Common myeloid progenitor, CD34-positive (primary cell): ENCODE measurements at regions not wholly inside any gene's neighbourhood (a gene's known extent, or its start where the extent isn't known, plus 50 kb on each side); places are given as distances from the start of the nearest gene placed in this dataset.

Experiments
- CTCF ChIA-PET: fragments of 350-600 bp; sonication (Branson Sonifier 250); formaldehyde crosslinking; loops from one replicate; lab custom pipeline; 2021; ENCODE audit warnings: antibody characterized with exemption; lab: Charles Lee
- POLR2A ChIA-PET: fragments of 350-600 bp; sonication (Branson Sonifier 250); formaldehyde crosslinking; loops from one replicate; lab custom pipeline; 2021; ENCODE audit warnings: antibody characterized with exemption; lab: Charles Lee
- DNase-seq, 3 donors: peaks; one replicate each; pipeline versions ENCODE4 v3.0.0 to v3.0.0-alpha.2; 2013
- H3K27ac ChIP-seq, 2 experiments: 1 replicate in 1 of 2; 2 replicates in 1 of 2; pipeline ENCODE4 v1.7.0; 2013; ENCODE audit warnings: inconsistent platforms in 2 of 2, low read length in 2 of 2, mild to moderate bottlenecking in 2 of 2, low read depth in 1 of 2, moderate library complexity in 1 of 2; ENCODE audit not compliant: severe bottlenecking in 2 of 2, insufficient read depth in 1 of 2, poor library complexity in 1 of 2
- H3K27me3 ChIP-seq, 5 experiments: replicated peaks in 2 of 5; 1 replicate in 3 of 5; 2 replicates in 2 of 5; pipeline versions ENCODE4 v1.6.1 to v1.7.0; 2013; ENCODE audit warnings: low read length in 4 of 5, mild to moderate bottlenecking in 2 of 5, moderate library complexity in 2 of 5, inconsistent platforms in 1 of 5; ENCODE audit not compliant: insufficient read depth in 5 of 5, control insufficient read depth in 4 of 5
- H3K36me3 ChIP-seq, 4 experiments: 1 replicate in 2 of 4; 2 replicates in 2 of 4; pipeline versions ENCODE4 v1.6.1 to v1.7.0; 2013; ENCODE audit warnings: low read length in 3 of 4, control low read depth in 1 of 4, mild to moderate bottlenecking in 1 of 4; ENCODE audit not compliant: control insufficient read depth in 4 of 4, insufficient read depth in 4 of 4
- H3K4me1 ChIP-seq, 4 experiments: 1 replicate in 3 of 4; 2 replicates in 1 of 4; pipeline versions ENCODE4 v1.6.1 to v1.7.1; 2013; ENCODE audit warnings: low read length in 3 of 4, mild to moderate bottlenecking in 3 of 4, control low read depth in 1 of 4, inconsistent platforms in 1 of 4, moderate library complexity in 1 of 4; ENCODE audit not compliant: control insufficient read depth in 4 of 4, insufficient read depth in 4 of 4; ENCODE audit errors: control extremely low read depth in 1 of 4
- H3K4me3 ChIP-seq, 7 experiments: 1 replicate in 4 of 7; 2 replicates in 3 of 7; pipeline versions ENCODE4 v1.5.1 to v1.7.0; 2013; ENCODE audit warnings: mild to moderate bottlenecking in 7 of 7, low read length in 6 of 7, moderate library complexity in 6 of 7, inconsistent platforms in 2 of 7, low read depth in 2 of 7, control low read depth in 1 of 7; ENCODE audit not compliant: insufficient read depth in 4 of 7, control insufficient read depth in 1 of 7; ENCODE audit errors: extremely low read depth in 1 of 7
- H3K9me3 ChIP-seq, 5 experiments: 1 replicate in 4 of 5; 2 replicates in 1 of 5; pipeline versions ENCODE4 v1.6.1 to v1.7.1; 2013; ENCODE audit warnings: low read length in 4 of 5, mild to moderate bottlenecking in 2 of 5, inconsistent platforms in 1 of 5, low read depth in 1 of 5, moderate library complexity in 1 of 5; ENCODE audit not compliant: control insufficient read depth in 4 of 5, insufficient read depth in 2 of 5; ENCODE audit errors: control extremely low read depth in 1 of 5
- WGBS: methylation state at CpG from one replicate; pipeline ENCODE4 v1.1.5; 2013; ENCODE audit not compliant: insufficient coverage; 5-methylcytosine and 5-hydroxymethylcytosine counted together

DNA sequence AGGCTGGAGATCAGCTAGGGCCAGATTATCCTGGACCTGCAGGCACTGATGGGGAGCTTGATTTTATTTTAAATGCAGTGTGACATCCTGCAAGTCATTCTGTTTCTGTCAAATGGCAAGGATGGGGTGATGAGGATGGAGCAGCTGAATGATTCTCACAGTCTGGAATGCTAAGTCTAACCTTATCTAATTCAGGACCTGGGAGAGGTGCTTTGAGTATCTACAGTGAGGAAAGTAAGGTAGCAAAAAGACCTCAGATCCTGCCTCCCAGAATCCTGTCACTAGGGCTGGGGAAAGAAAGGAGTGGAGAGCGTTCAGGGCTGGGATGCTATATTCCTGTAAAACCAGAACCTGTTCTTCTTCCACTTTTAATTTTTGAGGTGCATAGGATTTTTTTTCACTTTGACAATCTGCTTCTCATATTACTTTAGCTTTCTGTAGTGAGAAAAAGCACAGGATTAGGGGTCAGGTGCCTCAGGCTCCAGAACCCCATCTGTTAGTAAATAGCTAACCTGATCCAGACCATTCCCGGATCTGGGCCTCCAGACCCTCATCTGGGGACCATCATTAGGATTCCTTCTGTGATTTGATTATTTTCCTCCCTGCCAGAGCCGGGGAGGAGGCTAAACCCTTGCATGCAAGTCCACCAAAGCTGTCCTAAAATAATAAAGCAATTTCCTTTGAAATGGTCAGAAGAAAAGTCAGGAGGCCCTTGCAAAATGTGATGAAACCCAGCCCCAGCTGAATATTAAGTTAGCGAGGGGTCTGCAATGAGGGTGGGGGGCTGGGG, 54.7 kb downstream of the ASCL1 start:
- Histone ChIP-seq H3K4me3 (no peak overlapping the region), H3K27ac (no peak overlapping the region), H3K36me3 (no peaks in the 10 kb centered on the region), H3K27me3 (peaks cover 0 to 6% (median 2%) of the 10 kb centered on the region in 5 experiments), H3K4me1 (no peaks in the 10 kb centered on the region), H3K9me3 (no peaks in the 10 kb centered on the region)
- ChIA-PET POLR2A (no interaction called here), CTCF (no interaction called here)
- 52% methylated on average over 3 of the region's 4 CpGs for WGBS
- no peak for DNase-seq

DNA sequence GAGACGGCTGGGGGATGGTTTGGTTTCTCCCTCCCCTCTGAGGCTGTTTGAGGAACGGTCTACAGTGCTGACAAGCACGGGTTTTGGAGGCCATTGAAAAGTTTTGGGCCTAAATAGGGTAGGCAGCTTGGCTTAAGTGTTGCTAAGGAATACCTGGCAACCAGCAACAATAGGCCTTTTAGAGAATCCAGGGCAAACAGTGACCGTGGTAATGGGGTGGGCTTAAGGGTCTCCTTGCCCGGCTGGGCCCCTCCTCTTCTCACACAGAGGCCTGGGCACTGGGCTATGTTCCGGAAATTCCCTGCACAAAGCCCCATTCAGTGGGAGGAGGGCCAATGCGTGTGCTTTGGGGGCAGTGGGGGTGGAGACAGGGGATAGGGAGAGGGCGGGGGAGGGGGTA, 55.4 kb downstream of the ASCL1 start:
- H3K27ac ChIP-seq = no peak overlapping the region
- H3K27me3 ChIP-seq = peaks cover 0 to 6% (median 2%) of the 10 kb centered on the region in 5 experiments
- WGBS = 32% methylated on average over 2 of the region's 8 CpGs
- CTCF ChIA-PET = no interaction called here
- no peaks in the 10 kb centered on the region for H3K4me1 ChIP-seq
- DNase-seq = no peak
- no peaks in the 10 kb centered on the region for H3K9me3 ChIP-seq
- POLR2A ChIA-PET = no interaction called here
- H3K36me3 ChIP-seq = no peaks in the 10 kb centered on the region
- H3K4me3 ChIP-seq = no peak overlapping the region

DNA sequence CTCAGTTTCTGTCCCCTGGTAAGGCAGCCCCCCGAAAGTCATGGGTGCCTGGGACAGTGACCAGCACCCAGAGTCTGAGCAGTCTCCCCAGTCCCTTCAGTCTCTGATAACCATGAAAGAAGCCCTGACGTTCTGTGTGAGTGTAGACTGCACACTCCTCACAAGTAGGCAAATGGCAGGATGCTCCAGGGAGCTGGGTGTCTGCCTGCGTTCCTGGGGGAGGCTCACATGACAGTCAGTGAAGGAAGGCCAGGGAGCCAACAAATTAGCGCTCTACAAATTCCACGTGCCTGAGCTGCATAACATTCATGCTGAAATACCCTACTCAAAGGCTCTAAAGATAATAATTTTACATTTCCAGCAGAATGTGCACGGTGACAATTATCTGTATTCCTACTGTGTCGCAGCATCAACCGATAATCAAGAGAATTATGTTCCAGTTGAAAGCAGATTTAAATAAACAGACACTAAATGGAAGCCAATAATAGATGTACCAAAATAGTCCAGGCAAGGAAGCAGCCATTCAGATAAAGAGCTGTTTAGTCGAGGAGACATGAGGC, 56.3 kb downstream of the ASCL1 start:
- Histone ChIP-seq H3K4me1 (no peaks in the 10 kb centered on the region), H3K27ac (no peak overlapping the region), H3K4me3 (no peak overlapping the region), H3K9me3 (no peaks in the 10 kb centered on the region), H3K36me3 (no peaks in the 10 kb centered on the region), H3K27me3 (peaks cover 0 to 6% (median 0%) of the 10 kb centered on the region in 5 experiments)
- no peak for DNase-seq
- CTCF ChIA-PET = interaction anchor here (1.0 kb wide), 1 partner anchor 22 kb away, joined by 3 read pairs; no protein-coding TSS in a partner anchor
- POLR2A ChIA-PET = no interaction called here
- 69% methylated on average over 8 of the region's 9 CpGs for WGBS

DNA sequence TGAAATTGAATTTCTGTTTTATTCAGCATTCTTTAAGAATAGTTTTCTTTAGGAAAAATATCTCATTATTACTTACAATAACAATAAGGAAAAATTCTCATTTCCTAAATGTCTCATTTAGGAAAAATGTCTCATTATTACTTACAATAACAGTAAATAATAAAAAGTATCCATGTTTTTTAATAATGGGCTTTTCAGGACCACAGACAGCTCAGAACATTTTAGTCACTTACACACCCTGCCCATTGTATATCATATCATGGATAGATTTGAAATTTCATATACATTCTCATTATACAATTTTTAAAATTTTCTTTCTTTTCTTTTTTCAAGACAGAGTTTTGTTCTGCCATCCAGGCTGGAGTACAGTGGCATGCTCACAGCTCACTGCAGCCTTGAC, 58.9 kb downstream of the ASCL1 start:
- ChIA-PET POLR2A (no interaction called here), CTCF (interaction anchor here (0.9 kb wide), 1 partner anchor 12 kb away, joined by 3 read pairs; no protein-coding TSS in a partner anchor)

DNA sequence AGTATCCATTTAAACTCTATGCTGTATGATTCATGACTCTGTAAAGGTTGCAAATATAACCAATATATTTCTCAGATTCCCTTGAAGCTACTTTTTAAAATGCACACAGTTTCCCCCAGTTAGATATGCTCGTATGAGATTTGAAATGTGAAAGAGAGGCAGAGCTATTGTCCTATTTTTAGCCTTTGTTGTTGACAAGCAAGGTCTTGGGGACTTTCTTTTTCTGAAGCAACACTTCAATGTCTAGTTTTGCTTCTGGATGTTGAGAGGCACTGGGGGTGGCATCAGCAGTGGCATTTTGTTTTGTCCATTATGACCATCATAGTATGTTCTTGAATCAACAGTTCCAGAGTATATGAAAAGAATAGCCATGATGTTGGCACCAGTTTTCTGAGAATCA, 63.4 kb downstream of the ASCL1 start:
- ChIA-PET POLR2A (no interaction called here), CTCF (no interaction called here)
- 50% methylated on average over 1 of the region's 1 CpG for WGBS
- Histone ChIP-seq H3K27ac (no peak overlapping the region), H3K27me3 (no peaks in the 10 kb centered on the region), H3K4me1 (no peaks in the 10 kb centered on the region), H3K9me3 (no peaks in the 10 kb centered on the region), H3K36me3 (no peaks in the 10 kb centered on the region), H3K4me3 (no peak overlapping the region)
- no peak for DNase-seq

More for the DNA sequence above, 58.9 kb downstream of the ASCL1 start:
- DNase-seq = no peak
- Histone ChIP-seq H3K4me3 (no peak overlapping the region), H3K4me1 (no peaks in the 10 kb centered on the region), H3K27ac (no peak overlapping the region), H3K9me3 (no peaks in the 10 kb centered on the region), H3K36me3 (no peaks in the 10 kb centered on the region), H3K27me3 (peaks cover 0 to 3% (median 0%) of the 10 kb centered on the region in 5 experiments)

DNA sequence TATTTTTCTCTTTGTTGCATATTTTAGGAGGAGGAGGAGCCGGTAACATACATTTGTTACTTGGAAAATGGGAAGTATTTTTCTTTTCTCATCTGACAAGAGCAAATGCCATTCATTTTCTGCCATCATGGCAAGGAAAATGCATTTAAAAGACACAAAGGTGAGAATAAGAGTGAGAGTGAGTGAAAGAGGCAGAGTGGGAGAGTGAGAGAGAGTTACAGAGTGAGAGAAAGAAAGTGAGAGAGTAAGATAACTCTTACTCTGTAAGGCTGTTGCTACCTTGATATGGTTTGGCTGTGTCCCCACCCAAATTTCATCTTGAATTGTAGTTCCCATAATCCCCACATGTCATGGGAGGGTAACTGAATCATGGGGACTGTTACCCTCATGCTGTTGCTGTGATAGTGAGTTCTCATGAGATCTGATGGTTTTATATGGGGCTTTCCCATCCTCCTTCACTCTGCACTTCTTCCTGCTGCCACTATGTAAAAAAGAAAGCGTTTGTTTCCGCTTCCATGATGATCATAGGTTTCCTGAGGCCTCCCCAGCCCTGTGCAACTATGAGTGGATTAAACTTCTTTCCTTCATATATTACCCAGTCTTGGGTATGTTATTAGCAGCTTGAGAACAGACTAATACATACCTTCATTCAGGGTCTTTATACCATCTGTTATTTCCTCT, 64.2 kb downstream of the ASCL1 start:
- H3K36me3 ChIP-seq = no peaks in the 10 kb centered on the region
- no peaks in the 10 kb centered on the region for H3K4me1 ChIP-seq
- ChIA-PET CTCF (no interaction called here), POLR2A (no interaction called here)
- H3K9me3 ChIP-seq = no peaks in the 10 kb centered on the region
- DNase-seq = no peak
- H3K27ac ChIP-seq = no peak overlapping the region
- H3K27me3 ChIP-seq = no peaks in the 10 kb centered on the region
- H3K4me3 ChIP-seq = no peak overlapping the region
- no CpG with 5 or more reads among the region's 3 CpGs for WGBS

DNA sequence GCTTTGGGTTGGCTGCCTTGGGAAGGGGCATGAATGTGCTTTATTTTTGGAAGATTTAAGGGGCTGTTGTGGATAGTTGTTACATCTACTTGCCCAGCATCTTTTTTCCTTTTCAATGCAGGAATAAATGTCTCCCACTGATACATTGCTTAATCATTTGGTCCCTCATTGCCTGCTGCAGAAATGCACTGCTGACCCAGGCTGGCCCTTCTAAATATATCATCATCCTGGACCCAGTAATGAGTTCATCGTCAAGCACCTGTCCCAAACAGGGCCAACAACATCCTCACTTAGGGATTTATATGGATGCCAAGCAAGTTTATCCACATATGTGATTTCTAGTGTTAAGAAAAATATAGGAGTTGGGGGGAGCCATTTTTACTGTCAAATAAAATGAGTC, 67.2 kb downstream of the ASCL1 start:
- Histone ChIP-seq H3K36me3 (no peaks in the 10 kb centered on the region), H3K4me1 (no peaks in the 10 kb centered on the region), H3K27me3 (no peaks in the 10 kb centered on the region), H3K27ac (no peak overlapping the region), H3K4me3 (no peak overlapping the region), H3K9me3 (no peaks in the 10 kb centered on the region)
- POLR2A ChIA-PET = no interaction called here
- DNase-seq = no peak
- CTCF ChIA-PET = no interaction called here
- no CpG with 5 or more reads among the region's 1 CpG for WGBS
